ENCODE measurements at regions not wholly inside any gene's neighbourhood (a gene's known extent, or its start where the extent isn't known, plus 50 kb on each side); places are given as distances from the start of the nearest gene placed in this dataset.
"Not testable (repeated sequence)": the region's sequence is repeated elsewhere in the genome, so short reads cannot be mapped to it uniquely, and the experiment has no call there.

GRCh38 chr13:58352100-58352499 lies 720.6 kb downstream of the PCDH17 start:
- TF ChIP-seq, protein P1, sequence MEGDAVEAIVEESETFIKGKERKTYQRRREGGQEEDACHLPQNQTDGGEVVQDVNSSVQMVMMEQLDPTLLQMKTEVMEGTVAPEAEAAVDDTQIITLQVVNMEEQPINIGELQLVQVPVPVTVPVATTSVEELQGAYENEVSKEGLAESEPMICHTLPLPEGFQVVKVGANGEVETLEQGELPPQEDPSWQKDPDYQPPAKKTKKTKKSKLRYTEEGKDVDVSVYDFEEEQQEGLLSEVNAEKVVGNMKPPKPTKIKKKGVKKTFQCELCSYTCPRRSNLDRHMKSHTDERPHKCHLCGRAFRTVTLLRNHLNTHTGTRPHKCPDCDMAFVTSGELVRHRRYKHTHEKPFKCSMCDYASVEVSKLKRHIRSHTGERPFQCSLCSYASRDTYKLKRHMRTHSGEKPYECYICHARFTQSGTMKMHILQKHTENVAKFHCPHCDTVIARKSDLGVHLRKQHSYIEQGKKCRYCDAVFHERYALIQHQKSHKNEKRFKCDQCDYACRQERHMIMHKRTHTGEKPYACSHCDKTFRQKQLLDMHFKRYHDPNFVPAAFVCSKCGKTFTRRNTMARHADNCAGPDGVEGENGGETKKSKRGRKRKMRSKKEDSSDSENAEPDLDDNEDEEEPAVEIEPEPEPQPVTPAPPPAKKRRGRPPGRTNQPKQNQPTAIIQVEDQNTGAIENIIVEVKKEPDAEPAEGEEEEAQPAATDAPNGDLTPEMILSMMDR (IDR thresholded peaks at IDR 0.05; ENCODE audit: insufficient read depth, low read depth, low read length) = not testable (repeated sequence)
- not testable (repeated sequence) for TF ChIP-seq EZH2 (IDR thresholded peaks at IDR 0.05; ENCODE audit: insufficient read depth, low read length)
